Effector CD8-positive, alpha-beta T cell (primary cell): ENCODE measurements at regions not wholly inside any gene's neighbourhood (a gene's known extent, or its start where the extent isn't known, plus 50 kb on each side); places are given as distances from the start of the nearest gene placed in this dataset.
"Not testable (repeated sequence)": the region's sequence is repeated elsewhere in the genome, so short reads cannot be mapped to it uniquely, and the experiment has no call there.

Experiments
- DNase-seq: peaks from one replicate; lab custom pipeline; 2025; lab: John Stamatoyannopoulos, UW

DNA sequence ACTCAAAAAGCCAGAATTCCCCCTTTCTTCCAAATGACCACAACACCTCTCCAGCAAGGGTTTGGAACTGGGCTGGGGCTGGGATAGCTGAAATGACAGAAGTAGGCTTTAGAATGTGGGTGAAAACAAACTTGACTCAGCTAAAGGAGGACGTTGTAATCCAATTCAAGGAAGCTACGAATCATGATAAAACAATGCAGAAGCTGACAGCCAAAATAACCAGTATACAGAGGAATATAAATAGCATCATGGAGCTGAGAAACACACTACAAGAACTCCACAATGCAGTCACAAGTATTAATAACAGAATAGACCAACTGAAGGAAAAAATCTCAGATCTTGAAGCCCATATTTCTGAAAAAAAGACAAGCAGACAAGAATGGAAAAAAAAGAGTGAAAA is 95.8 kb upstream of the TET2 start:
- DNase-seq: no peak

GRCh38 chr4:105057370-105058105 is 89.1 kb upstream of the TET2 start:
- no peak for DNase-seq

DNA sequence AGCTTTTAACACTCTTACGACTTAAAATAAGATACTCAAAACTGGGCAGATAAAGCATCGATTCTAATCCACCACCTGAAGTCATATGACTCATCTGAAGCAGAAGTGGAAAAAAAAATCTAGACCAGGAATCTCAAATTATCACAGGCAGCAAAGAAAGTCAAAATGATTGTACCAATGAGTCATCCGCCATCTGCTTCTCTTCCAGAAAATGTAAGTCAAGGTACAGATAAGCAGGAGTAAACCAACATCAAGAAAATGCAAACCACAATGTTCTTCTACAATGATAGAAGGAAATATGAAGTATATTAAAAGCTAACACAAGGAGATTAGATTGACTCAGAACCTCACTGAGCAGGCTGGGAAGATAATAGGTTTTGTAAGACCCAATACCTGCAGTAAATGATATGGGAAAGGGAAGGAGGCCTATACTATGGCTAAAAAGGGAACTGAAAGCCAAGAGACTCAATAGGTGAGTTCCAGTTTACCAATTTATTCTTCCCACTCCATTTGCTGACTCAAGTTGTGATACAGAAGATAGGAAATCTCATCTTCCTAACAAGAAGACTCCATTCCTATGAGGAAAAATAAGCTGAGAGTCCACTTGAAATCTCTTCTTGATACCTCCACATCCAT is 88.4 kb upstream of the TET2 start:
- no peak for DNase-seq

DNA sequence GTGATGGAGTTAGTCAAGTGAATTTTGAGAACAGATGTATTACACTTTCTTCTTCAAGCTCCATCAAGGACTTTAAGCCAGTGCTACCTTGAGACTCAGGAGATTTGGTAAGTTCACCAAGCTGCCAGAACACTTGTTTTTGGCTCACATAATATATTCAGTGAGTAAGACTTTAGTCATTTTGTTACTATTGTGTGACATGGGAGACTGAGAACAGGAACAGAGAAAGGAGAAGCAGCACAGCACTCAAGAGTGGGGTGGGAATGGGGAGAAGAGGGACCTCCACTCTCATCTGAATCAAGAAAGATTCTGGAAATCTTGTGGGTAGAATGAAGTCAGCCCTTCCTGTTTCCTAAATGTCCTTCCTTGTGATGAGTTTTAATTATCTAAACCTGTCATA is 87.3 kb upstream of the TET2 start:
- DNase-seq: no peak

DNA sequence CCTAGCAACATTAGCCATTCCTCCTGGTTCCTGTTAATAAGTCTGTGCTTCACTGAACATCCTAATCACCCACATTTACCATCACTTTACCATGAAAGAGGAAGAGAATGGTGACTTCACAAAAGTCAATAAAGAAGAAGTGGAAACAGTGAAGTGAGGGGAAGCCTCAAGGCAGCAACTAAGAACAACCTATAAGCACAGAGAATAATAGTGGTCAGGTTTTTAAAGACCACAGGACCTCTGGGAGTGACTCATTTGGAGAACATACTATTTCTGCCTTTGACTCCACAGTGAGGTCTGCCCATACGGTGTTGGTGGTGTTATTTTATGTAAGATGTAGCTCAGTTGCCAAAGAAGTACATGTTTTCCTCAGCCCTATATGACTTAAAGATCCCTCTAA is 86.0 kb upstream of the TET2 start:
- no peak for DNase-seq

- DNase-seq: no peak
Measured at GRCh38 chr4:105061136-105061696, 85.5 kb upstream of the TET2 start.

- no peak for DNase-seq
Measured at GRCh38 chr4:105061731-105062130, 84.9 kb upstream of the TET2 start.

GRCh38 chr4:105066401-105066800 is 80.3 kb upstream of the TET2 start:
- DNase-seq: no peak

DNA sequence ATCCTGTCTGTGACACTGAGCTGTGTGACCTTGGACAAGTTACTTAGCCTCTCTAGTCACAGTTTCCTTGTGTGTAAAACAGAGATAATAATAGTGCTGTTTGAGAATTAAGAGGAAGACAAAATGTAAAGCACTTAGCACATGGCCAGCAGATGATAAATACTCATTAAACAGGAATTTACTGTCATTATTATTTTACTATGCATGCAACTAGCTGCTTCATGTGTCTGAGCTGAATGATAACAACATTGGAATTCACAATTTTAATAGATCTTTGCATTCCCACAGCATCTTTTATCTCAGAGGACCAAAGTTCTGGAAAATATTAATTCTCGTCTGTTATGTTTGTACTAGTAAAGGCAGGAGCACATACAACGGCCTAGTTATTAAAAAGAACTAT is 79.2 kb upstream of the TET2 start:
- no peak for DNase-seq

DNA sequence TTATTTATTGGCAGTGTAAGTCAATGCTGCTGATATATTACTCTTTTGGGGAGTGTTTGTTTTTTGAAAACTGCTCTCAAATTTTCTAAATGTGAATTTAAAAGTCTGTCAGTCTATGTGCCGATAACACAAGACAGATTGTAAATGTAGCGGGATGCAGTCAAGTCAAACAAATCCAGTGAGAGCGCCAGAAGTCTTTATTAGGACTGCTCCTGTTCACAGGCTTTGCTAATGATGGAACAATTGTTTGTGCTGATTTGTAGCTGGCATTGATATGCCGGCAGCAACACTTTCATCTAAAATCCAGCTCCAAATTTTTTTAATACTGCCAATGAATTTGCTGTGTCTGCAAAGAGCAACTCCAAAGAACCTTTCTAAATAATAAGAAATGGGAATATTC is 78.7 kb upstream of the TET2 start:
- no peak for DNase-seq

DNA sequence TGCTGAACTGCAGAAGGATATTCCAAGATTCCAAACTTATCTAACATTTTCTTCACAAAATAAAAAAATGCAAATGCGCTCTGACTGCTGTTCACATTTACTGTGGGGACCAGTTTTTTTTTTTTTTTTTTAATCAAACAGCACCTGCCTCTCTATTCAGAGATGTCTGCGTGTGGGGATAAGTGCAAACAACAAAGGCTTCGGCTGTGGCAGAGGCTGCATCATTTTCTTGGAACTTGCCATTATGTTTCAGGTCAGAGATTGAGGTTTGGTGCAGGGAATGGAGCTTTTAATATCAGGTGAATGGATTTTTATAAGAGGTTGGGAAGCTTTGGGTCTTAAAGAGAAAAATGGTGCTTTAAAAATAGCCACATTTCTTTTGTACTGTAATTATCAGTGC is 78.2 kb upstream of the TET2 start:
- no peak for DNase-seq

- DNase-seq: not testable (repeated sequence)
Measured at GRCh38 chr4:105072095-105072494, 74.6 kb upstream of the TET2 start.

DNA sequence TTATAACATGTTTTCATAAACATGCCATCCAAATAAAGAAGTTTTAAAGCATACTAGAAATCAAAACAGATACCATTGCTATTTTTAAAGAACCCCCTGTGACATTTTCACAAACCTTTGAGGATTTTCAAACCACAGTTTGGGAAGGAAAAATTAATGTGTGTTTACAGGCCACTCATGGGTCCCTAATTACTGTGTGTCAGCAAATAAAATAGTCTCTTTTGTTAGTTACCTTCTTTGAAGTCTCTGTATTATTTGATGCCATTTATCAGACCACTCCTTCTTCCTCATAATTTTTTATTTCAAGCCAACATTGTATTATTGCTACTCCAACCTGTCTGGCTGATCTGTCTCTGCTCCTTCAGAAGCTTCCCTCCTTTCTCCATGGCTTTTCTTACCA is 72.6 kb upstream of the TET2 start:
- no peak for DNase-seq

DNA sequence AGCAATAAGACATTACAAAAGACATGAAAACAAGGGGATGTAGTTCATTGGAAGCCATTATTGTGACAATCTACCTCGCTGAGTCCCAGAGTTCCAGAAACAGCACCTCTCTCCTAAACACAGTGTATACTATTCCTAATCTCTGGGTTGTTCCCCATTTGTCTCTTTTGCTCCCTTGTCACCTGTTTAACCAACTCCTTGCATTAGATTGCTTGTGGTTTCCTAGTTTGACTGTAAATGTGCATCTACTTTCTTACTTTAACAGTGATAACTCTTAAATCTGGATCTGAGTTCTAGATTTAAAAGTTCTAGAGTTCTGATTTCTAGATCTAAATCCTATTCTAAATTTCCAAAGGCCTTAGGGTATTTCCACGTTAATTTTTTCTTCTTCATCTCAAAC is 71.6 kb upstream of the TET2 start:
- no peak for DNase-seq

DNA sequence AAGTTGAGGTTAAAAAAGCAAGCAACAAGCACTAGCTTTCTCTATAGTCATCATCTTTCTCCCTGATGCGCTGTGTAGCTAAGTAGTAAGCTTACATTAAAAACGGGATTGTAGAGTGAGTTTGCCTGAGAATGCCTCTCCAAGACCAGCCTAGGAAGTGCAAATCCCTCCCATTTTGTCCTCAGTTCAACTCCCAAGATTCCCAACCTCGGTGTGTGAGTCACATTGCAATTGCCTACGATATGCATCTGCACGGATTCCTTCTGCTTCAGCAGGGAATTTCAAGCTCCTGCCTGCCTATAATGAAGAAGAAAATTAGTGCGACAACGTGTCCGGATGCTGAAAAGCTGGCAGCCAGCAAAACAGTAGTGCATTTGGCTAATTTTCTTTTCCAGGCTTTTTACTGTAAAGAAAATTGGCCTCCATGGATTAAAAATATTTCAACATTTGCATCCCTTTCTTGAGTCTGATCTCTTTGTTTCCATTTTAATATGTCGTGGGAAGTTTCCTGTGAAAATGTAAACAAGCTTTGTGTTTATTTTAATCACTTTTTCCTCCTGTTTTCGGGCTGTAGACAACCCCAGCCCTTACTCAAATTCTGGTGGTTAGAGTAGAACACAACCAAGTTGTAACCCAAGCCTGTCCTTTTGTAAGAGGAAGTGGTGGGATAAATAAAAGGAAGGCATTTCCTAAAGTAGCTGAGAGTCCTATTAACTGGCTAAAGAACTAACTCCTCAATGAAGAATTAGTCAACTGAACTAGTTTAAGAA is 58.4 kb upstream of the TET2 start:
- DNase-seq: no peak

DNA sequence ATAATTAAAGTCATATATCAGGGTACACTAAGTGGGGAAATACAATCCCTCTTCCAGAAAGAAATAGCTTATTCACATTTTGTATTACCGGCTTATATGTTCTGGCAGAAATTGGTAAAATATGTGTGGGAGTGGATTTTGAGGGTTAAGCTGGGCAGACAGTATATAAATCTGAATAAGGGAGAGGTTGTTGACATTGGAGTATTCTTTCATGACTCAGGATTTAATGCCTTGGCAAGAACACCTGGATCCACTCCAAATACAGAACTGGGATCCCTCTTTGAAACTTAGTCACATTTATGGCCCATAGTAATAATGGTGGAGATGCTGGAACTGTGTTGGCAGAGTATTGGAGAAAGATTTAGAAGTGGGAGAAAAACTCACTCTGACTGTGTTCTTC is 54.3 kb upstream of the TET2 start:
- no peak for DNase-seq

GRCh38 chr4:105092768-105093167 is 53.9 kb upstream of the TET2 start:
- no peak for DNase-seq

DNA sequence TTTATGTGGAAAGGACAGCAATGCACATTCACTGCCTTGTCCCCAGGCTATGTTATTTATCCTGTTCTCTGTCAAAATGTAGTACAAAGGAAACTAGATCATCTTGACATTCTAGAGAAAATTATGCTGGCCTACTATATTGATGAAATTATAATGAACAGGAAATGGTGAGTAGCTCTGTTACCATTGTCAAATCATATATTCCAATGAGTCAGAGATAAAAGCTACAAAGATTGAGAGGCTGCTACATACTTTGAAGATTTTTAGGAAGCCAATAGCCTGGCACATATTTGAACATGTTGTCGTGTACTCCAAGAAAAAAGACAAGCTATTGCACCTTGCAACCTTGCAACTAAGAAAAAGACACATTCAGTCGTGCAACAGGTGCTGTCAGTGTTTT is 52.7 kb upstream of the TET2 start:
- DNase-seq: no peak
